ENCODE measurements at regions not wholly inside any gene's neighbourhood (a gene's known extent, or its start where the extent isn't known, plus 50 kb on each side); places are given as distances from the start of the nearest gene placed in this dataset.

DNA sequence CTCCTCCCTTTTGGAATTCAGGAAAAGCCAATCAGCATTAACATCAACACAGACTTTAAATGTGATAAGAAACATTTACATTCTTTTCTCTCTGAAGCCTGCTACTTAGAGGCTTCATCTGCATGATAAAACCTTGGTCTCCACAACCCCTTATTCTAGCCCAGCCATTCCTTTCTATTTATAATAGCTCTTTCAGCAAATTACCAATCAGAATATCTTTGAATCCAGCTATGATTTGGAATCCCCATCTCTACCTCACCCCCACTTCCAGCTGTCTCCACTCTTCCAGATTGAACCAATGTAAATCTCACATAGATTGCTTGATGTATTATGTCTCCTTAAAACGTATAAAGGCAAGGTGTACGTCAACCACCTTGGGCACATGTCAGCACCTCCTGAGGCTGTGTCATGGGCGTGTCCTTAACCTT is 139.7 kb downstream of the TUSC7 start:
- no peak for DNase-seq

- no peak for DNase-seq
These were observed 143.2 kb downstream of the TUSC7 start for GRCh38 chr3:116852803-116853202.

- DNase-seq: no peak
These were observed 153.7 kb downstream of the TUSC7 start for GRCh38 chr3:116863270-116863770.

DNA sequence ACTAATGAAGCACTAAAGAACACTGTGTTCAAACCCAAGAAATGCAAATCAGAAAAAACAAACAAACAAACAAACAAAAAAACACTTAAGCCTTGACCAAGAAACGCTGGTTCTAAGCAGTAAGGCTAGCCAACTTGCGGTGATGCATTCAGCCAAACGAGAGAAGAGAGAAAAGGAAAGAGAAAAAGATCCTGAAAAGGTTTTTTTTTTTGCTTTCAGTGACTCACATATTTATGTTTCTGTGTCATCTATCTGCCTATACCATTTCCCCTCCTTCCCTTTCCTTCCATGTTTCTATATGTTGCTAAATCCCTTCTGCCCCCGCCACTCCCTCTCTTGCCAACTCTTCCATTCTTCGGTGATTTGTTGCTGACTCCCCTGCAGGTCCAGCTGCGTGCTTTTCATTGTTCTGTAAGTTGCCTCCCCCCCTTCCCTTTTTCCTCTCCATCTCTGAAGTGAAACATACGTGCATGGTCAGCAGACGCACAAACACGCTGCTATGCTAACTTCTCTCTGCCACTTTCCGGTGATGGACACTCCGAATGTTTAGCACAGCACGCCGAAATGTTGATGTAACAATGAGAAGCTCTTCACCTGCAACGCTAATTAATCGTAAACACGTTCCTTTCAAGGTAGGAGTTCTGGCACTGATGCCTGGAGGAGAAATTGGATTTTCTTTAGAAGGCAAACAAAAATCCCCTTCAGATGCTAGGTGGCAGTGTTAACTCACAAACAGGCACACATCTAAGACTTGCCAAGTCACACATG is 154.4 kb downstream of the TUSC7 start:
- no peak for DNase-seq

DNA sequence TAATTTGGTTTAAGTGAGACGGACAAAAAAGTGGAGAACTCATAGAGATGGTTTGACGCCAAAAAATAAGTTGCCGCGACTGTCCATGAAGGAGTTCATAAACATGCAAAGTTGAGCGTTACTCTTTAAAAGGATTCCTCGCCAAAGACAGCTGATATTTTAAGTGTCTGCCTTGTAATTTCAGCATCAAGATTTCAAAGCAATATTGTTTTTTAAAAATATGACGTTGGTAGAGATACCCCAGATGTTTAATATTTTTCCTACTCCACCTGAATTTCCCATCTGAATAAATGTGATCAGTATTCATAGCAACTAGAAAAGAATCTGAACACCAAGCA is 155.0 kb downstream of the TUSC7 start:
- DNase-seq: no peak

DNA sequence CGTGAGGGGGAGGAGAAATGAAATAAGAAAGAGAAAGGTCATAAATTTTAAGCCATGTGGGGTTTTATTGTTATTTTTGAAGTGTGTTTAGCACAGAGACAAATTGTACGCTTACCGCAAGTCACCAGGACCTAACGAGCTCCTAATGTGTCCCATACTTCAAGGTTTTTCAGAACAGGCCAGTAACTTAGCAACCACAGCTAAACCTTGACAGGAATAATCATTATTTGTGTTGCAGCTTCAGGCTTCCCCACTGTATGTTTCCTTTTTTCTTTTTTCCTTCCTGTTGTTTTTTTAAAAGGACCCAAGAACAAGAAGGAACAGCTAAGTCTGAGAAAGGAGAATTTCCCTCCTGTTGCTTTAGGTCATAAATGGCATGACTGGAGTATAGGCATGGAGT is 160.8 kb downstream of the TUSC7 start:
- DNase-seq: no peak

GRCh38 chr3:116871905-116872304 is 162.3 kb downstream of the TUSC7 start:
- DNase-seq: no peak

DNA sequence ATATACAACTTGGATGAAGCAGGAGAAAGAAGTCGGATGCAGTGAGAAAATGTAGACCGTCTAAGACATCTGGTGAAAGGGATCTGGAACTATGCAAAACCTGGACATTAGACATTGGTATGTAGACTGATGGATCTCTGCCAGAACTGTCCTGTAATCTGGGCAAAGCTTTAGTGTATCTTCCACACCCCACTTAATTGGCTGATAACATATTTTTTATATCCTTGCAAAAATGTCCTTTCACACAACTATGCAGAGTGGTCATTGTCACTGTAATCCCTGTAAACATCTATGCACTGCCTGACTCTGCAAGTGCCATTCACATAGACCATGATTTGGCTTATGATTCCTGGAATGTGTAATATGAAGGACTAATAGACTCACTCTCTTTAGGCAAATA is 163.1 kb downstream of the TUSC7 start:
- DNase-seq: no peak

- DNase-seq: no peak
These were observed 163.6 kb downstream of the TUSC7 start for GRCh38 chr3:116873142-116873541.

DNA sequence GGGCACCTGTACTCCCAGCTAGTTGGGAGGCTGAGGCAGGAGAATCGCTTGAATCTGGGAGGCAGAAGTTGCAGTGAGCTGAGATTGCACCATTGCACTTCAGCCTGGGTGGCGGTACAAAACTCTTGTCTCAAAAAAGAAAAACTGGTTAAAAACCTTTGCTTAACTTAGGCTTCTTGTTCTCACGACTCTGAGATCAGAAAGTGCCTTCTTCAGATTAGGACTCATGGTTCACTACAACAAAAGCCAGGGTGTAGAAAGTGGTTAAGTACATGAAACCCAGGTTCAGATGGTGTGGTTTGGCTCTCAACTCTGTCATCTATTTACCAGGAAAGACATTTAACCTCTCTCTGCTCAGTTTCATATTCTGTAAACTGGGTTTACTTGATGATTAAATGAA is 168.4 kb downstream of the TUSC7 start:
- DNase-seq: no peak

DNA sequence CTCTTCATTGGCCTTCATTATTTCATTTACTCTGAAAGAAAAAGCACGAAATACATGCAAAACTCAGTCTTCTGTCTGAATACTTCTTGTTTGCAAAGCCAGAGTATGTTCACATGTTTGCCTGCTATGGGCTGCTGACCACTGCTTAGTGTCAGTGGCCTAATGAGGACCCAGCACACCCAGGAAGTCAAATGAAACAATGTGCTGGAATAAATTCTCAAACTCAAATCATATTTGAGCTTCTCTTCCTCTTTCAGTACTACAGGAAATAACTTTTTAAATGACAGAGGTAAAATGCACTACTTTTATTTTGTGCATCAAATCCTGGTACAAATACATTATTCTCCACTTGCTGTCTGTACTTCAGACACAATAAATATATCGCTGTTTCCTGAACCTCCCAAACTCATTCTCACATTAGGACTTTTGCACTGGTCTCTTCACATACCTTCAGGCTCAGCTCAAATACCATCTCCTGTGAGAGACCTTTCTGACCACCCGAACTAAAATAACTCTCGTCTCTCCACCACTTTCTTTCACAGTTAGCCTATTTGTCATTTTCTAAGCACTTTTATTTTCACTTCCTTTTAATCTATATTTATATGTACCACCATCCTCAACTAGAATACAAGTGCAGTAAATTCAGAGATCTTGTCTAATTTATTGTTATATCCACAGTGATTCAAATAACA is 176.8 kb downstream of the TUSC7 start:
- DNase-seq: no peak

DNA sequence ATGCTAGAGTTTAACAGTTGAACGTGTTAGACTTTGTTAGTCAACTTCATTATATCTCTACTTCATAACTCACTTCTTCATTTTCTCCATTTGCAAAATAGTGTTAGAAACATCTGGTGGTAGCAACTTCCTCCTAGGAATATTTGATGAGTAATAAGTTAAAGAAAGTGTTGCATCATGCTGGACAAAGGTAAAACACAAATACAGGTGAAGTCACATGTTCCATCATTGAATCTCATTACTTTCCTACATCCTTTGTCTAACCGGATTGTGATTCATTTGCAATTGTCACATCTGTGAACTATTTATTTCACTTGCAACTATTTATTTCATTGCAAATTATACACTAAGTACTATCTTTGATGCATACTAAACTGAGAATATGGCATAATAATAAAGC is 186.5 kb downstream of the TUSC7 start:
- no peak for DNase-seq

DNA sequence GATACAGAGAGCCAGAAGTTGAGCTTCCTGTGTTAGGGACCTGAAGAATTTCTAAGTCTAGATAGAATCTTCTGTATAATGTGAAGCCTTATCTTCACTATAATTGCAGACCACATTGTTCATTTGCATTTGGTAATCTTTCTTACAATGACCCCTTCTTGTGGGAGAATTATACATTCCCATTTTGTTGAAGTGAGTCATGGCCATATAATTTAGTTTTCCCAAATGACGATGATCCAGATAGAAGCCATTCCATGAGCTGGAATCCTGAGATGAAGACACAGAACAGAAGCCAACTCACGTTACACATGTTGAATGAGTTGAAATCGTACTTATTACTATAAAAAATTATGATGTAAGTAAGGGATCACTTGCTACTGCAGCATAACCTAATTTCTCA is 187.8 kb downstream of the TUSC7 start:
- no peak for DNase-seq

DNA sequence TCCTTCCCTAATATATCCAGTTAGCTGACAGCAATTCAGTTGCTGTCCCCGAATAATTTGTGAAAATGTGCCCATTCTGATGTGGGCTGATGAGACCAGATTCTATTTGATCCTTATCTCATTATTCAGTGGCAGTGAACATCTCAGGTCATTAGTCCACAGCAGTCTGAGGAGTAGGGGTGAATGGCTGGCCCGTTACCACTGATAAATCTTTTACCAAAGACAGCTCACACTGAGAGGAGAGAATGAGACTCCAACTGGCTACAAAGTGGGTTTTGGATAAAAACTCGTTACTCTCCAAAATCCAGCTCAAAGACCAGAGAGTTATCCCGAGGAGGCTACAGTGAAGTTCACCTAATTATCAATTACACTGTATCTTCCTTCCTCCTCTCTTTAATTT is 189.7 kb downstream of the TUSC7 start:
- no peak for DNase-seq

DNA sequence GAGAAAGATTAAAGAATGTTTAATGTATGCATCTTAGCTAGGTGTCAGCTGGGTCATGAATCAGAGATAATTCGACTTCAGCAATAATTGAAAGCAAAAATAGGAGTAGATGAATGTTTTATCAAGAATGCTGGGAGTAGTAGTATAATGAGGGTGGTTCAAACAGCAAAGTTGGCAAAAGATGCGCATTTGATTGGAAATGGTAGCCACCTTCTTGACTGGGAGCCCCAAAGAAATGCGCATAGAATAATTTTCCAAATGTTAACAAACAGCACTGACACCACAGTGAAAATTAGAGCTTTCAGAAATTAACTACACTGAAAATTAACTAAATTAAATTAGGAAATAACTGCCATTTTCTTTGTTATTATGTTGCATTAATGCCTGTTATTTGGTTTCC is 195.8 kb downstream of the TUSC7 start:
- DNase-seq: no peak

GRCh38 chr3:116905794-116906193 is 196.2 kb downstream of the TUSC7 start:
- DNase-seq: no peak

GRCh38 chr3:116912116-116912515 is 202.5 kb downstream of the TUSC7 start:
- no peak for DNase-seq

DNA sequence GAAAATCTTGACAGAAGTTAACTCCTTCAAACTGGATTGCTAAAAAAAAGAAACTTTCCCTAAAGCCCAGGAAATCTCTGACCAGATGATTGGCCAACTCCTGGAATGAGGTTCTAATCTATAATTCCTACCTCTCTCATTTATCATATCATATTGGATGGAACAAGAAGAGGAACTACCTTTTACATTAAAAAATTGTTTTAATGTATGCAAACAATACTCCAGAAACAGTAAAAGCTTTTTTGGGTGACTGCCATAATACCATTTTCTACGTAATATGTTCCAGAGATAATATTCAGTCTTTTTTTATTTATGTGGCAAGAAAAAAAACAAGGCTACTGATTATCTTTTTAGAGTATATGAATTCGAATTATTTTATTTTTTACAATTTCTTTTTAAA is 204.4 kb downstream of the TUSC7 start:
- no peak for DNase-seq

DNA sequence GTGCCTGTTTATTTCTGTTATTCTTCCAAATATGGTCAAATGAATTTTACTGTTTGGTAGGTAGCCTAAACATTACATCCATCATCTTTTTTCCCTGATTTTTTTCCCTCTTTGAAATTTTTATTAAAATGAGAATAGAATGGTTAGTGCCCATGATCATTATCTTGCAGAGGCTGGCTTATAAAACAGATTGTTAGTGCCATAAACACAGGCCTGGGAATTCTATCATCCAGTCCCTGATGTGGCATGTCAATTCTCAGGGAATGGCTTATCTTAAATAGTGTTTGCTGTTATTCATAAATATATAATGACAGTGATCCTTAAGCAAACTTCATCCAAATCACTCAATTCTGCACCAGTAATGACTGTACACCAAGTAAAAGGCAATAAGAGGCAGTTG is 207.3 kb downstream of the TUSC7 start:
- DNase-seq: no peak

- DNase-seq: no peak
These were observed 211.4 kb downstream of the TUSC7 start for GRCh38 chr3:116920826-116921610.

GRCh38 chr3:116927918-116928317 is 218.3 kb downstream of the TUSC7 start:
- no peak for DNase-seq

DNA sequence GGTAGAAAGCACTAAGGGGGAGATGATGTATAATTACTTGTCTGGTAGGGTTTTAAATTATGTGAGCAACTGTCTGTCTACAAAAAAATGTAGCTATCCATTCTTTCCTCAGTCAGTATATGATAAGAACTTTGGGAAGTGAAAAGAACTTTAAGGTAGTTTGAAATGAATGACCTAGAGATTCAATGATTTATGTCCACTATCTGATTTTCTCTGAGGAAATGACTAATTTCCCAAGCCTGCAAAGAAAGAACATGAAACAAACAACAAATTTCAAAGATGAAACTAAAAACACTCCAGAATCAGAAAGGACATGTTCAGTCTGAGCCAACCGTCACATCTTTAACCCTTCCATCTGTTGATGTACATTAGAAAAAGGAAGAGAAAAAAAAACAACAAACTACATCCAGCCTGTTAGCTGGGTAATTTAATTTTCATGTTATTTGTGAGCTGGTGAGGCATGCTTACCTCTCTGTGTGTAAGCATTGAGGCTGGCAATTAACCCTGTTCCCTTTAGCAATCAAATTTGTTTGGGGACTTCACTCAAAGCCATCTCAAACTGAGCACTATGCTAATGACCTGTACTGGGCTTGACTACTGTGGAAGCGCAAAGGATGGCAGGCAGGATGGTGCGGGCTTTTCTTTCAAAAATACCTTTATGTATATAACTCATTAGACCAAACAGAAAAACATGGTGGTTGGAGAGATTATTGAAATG is 220.1 kb downstream of the TUSC7 start:
- DNase-seq: no peak

GRCh38 chr3:116930786-116931185 is 221.2 kb downstream of the TUSC7 start:
- no peak for DNase-seq

Data from CD4-positive, alpha-beta T cell treated with Interferon gamma for 1 hour (primary cell).